CD14-positive monocyte (primary cell): ENCODE measurements at regions not wholly inside any gene's neighbourhood (a gene's known extent, or its start where the extent isn't known, plus 50 kb on each side); places are given as distances from the start of the nearest gene placed in this dataset.

Experiments
- DNase-seq, 3 donors: peaks; one replicate each; pipeline ENCODE4 v3.0.0-alpha.2; 2011 to 2022
- H2AFZ ChIP-seq: 2 replicates; pipeline ENCODE4 v1.6.0; 2012; ENCODE audit warnings: mild to moderate bottlenecking, low read depth, low read length, inconsistent platforms; ENCODE audit not compliant: insufficient read depth, poor library complexity, severe bottlenecking
- H3K27ac ChIP-seq, 2 donors: 1 replicate in 1 of 2; 2 replicates in 1 of 2; pipeline ENCODE4 v1.5.1; 2012 to 2013; ENCODE audit warnings: low read length in 2 of 2, control low read depth in 1 of 2, inconsistent platforms in 1 of 2, low read depth in 1 of 2, mild to moderate bottlenecking in 1 of 2
- H3K27me3 ChIP-seq, 2 donors: one replicate each; pipeline versions ENCODE4 v1.6.0 to v1.6.1; 2011 to 2013; ENCODE audit warnings: low read length in 2 of 2; ENCODE audit not compliant: control insufficient read depth in 2 of 2, insufficient read depth in 2 of 2
- H3K36me3 ChIP-seq, 2 donors: replicated peaks in 1 of 2; 1 replicate in 1 of 2; 2 replicates in 1 of 2; pipeline versions ENCODE4 v1.5.1 to v1.6.1; 2012 to 2013; ENCODE audit warnings: low read length in 2 of 2, control low read depth in 1 of 2, inconsistent platforms in 1 of 2, mild to moderate bottlenecking in 1 of 2; ENCODE audit not compliant: insufficient read depth in 2 of 2, control insufficient read depth in 1 of 2
- H3K4me1 ChIP-seq, 2 donors: 1 replicate in 1 of 2; 2 replicates in 1 of 2; pipeline versions ENCODE4 v1.5.1 to v1.6.1; 2012 to 2013; ENCODE audit warnings: low read length in 2 of 2, control low read depth in 1 of 2, inconsistent platforms in 1 of 2, mild to moderate bottlenecking in 1 of 2, moderate library complexity in 1 of 2; ENCODE audit not compliant: insufficient read depth in 2 of 2, control insufficient read depth in 1 of 2
- H3K4me2 ChIP-seq: replicated peaks from 2 replicates; pipeline ENCODE3; 2012; ENCODE audit warnings: low read length, moderate library complexity, mild to moderate bottlenecking; ENCODE audit not compliant: poor library complexity, severe bottlenecking; ENCODE audit errors: extremely low read depth
- H3K4me3 ChIP-seq, 3 experiments: fragments of 200-600 bp in 1 of 3; sonication (generic) in 1 of 3; replicated peaks in 1 of 3; 1 replicate in 2 of 3; 2 replicates in 1 of 3; pipeline ENCODE4 v1.5.1; 2011 to 2013; ENCODE audit warnings: low read length in 3 of 3, mild to moderate bottlenecking in 3 of 3, control low read depth in 2 of 3, low read depth in 2 of 3, inconsistent platforms in 1 of 3, moderate library complexity in 1 of 3
- H3K79me2 ChIP-seq: 2 replicates; pipeline ENCODE4 v1.6.0; 2012; ENCODE audit warnings: mild to moderate bottlenecking, control low read depth, inconsistent platforms, low read length, moderate library complexity; ENCODE audit not compliant: insufficient read depth
- H3K9ac ChIP-seq: 2 replicates; pipeline ENCODE4 v1.6.0; 2017; ENCODE audit warnings: low read length, mild to moderate bottlenecking; ENCODE audit not compliant: insufficient read depth, poor library complexity, severe bottlenecking
- H3K9me3 ChIP-seq, 2 donors: replicated peaks in 1 of 2; 1 replicate in 1 of 2; 2 replicates in 1 of 2; pipeline versions ENCODE4 v1.5.1 to v1.6.1; 2012 to 2013; ENCODE audit warnings: low read length in 2 of 2, control low read depth in 1 of 2; ENCODE audit not compliant: control insufficient read depth in 1 of 2, insufficient read depth in 1 of 2
- H4K20me1 ChIP-seq: 2 replicates; pipeline ENCODE4 v1.6.0; 2012; ENCODE audit warnings: mild to moderate bottlenecking, low read length, control low read depth, moderate library complexity; ENCODE audit not compliant: insufficient read depth
- H3K27ac Mint-ChIP-seq, 7 donors: one replicate each; pipeline ENCODE4 v1.8.0; 2020; ENCODE audit warnings: mild to moderate bottlenecking in 7 of 7, mixed read lengths in 7 of 7, moderate library complexity in 6 of 7, inconsistent platforms in 2 of 7
- H3K27me3 Mint-ChIP-seq, 3 donors: one replicate each; pipeline ENCODE4 v1.8.0; 2021 to 2022; ENCODE audit warnings: low read depth in 3 of 3, mild to moderate bottlenecking in 3 of 3, mixed read lengths in 3 of 3, moderate library complexity in 3 of 3, inconsistent platforms in 1 of 3
- H3K36me3 Mint-ChIP-seq, 2 donors: one replicate each; pipeline ENCODE4 v1.8.0; 2020; ENCODE audit warnings: mixed read lengths in 2 of 2, inconsistent platforms in 1 of 2, mild to moderate bottlenecking in 1 of 2
- H3K4me1 Mint-ChIP-seq: one replicate; pipeline ENCODE4 v1.8.0; 2020; ENCODE audit warnings: mild to moderate bottlenecking, mixed read lengths
- H3K4me3 Mint-ChIP-seq, 2 donors: one replicate each; pipeline ENCODE4 v1.8.0; 2020; ENCODE audit warnings: mild to moderate bottlenecking in 2 of 2, mixed read lengths in 2 of 2, moderate library complexity in 1 of 2
- H3K9me3 Mint-ChIP-seq, 7 donors: one replicate each; pipeline ENCODE4 v1.8.0; 2020 to 2022; ENCODE audit warnings: mixed read lengths in 7 of 7, mild to moderate bottlenecking in 6 of 7, moderate library complexity in 6 of 7, inconsistent platforms in 2 of 7
- CTCF ChIP-seq: fragments of 200-600 bp; IDR thresholded peaks from one replicate; pipeline ENCODE4 v1.8.0; 2022; ENCODE audit warnings: antibody characterized with exemption, mild to moderate bottlenecking
- WGBS: methylation state at CpG from one replicate; pipeline ENCODE4 v1.1.5; 2013; ENCODE audit warnings: missing lambda C conversion rate; ENCODE audit not compliant: insufficient coverage; 5-methylcytosine and 5-hydroxymethylcytosine counted together
- intact Hi-C, 2 donors: fragments of 100-400 bp; cut with micrococcal nuclease; formaldehyde crosslinking; loops; one replicate each; pipeline versions ENCODE4 v1.15.0 to v1.15.1; 2023

DNA sequence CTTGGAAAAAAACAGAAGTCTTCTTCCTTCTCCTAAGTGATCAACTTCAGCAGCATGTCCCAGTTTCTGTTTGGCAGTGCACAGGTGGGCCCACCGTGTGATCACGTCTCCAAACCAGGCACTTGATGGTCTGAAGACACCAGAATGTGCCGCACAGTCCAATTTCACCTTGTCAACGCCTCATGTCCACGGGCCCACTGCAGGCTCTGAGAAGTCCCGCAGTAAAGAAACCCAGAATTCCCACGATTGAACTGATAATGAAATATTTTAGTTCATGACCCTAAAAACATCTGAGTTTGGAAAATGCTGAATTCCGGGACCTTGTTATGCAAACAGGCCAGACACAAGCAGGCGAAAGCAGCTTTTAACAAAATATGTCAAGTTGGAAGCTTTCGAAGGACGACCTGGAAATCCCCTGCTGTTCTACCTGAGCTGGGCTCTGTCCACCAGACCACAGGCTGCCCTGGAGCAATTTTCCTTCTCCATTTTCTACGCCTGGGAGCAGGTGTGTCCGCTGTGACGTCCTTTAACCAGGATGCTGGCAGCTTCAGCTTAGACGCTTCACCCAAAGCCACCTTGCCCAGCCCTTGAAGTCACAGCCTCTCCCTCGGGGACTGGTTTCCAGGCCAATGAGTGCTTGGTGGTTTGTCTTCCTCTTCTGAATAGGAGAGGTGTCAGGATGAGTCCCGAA is 167.8 kb upstream of the IQSEC1 start:
- H3K79me2 ChIP-seq, result no peaks in the 10 kb centered on the region
- no peaks in the 10 kb centered on the region for H4K20me1 ChIP-seq
- no peak overlapping the region for H3K27ac Mint-ChIP-seq
- H3K9me3 Mint-ChIP-seq, result peaks cover 5 to 11% (median 5%) of the 10 kb centered on the region in 7 donors
- no peaks in the 10 kb centered on the region for H3K36me3 Mint-ChIP-seq
- no peak overlapping the region for H3K4me2 ChIP-seq
- WGBS, result 96% methylated on average over 15 of the region's 17 CpGs
- peaks cover 12 to 13% of the 10 kb centered on the region in 2 donors for H3K4me1 ChIP-seq
- peaks cover 11% of the 10 kb centered on the region for H3K4me1 Mint-ChIP-seq
- H3K4me3 ChIP-seq, result no peak overlapping the region
- H3K4me3 Mint-ChIP-seq, result no peak overlapping the region
- intact Hi-C loops, result no loop called here
- no peaks in the 10 kb centered on the region for H3K27me3 ChIP-seq
- no peaks in the 10 kb centered on the region for H3K36me3 ChIP-seq
- peaks cover 0 to 7% of the 10 kb centered on the region in 2 donors for H3K9me3 ChIP-seq
- no peak overlapping the region for H3K9ac ChIP-seq
- no peak overlapping the region for H3K27ac ChIP-seq
- peaks cover 2 to 7% (median 7%) of the 10 kb centered on the region in 3 donors for H3K27me3 Mint-ChIP-seq
- no peak for TF ChIP-seq CTCF
- DNase-seq, result no peak
- no peak overlapping the region for H2AFZ ChIP-seq

- Mint-ChIP-seq H3K4me1 (peaks cover 15% of the 10 kb centered on the region), H3K9me3 (peaks cover 0 to 1% (median 0%) of the 10 kb centered on the region in 7 donors), H3K4me3 (no peak overlapping the region), H3K27ac (no peak overlapping the region), H3K27me3 (peaks cover 13 to 14% (median 13%) of the 10 kb centered on the region in 3 donors), H3K36me3 (no peaks in the 10 kb centered on the region)
- intact Hi-C loops, result no loop called here
- Histone ChIP-seq H3K9ac (no peak overlapping the region), H3K27me3 (peaks cover 0 to 5% of the 10 kb centered on the region in 2 donors), H3K79me2 (no peaks in the 10 kb centered on the region), H3K27ac (no peak overlapping the region), H3K36me3 (no peaks in the 10 kb centered on the region), H4K20me1 (no peaks in the 10 kb centered on the region), H3K4me1 (peaks cover 10 to 14% of the 10 kb centered on the region in 2 donors), H3K4me2 (no peak overlapping the region), H3K4me3 (no peak overlapping the region), H3K9me3 (no peaks in the 10 kb centered on the region), H2AFZ (no peak overlapping the region)
- no peak for TF ChIP-seq CTCF
- no peak for DNase-seq
- WGBS, result 93% methylated on average over 8 of the region's 8 CpGs
Observed at GRCh38 chr3:13239467-13239760, 166.2 kb upstream of the IQSEC1 start.
